ENCODE measurements at regions not wholly inside any gene's neighbourhood (a gene's known extent, or its start where the extent isn't known, plus 50 kb on each side); places are given as distances from the start of the nearest gene placed in this dataset.

GRCh38 chr15:39204031-39204430 lies 376.8 kb upstream of the THBS1 start:
- peak in 1 of 2 donors; percentile 53 for DNase-seq (ENCODE audit: low read depth in 2 of 2)

GRCh38 chr15:39205081-39205480 lies 375.8 kb upstream of the THBS1 start:
- peak; percentile 23 to 48 for DNase-seq (ENCODE audit: low read depth in 2 of 2)

- DNase-seq (ENCODE audit: low read depth in 2 of 2) = no peak
Measured at GRCh38 chr15:39205506-39206371, 375.1 kb upstream of the THBS1 start.

GRCh38 chr15:39207532-39208115 lies 373.3 kb upstream of the THBS1 start:
- no peak for DNase-seq (ENCODE audit: low read depth in 2 of 2)

- no peak for DNase-seq (ENCODE audit: low read depth in 2 of 2)
Measured at GRCh38 chr15:39208187-39208586, 372.7 kb upstream of the THBS1 start.

- DNase-seq (ENCODE audit: low read depth in 2 of 2) = no peak
Measured at GRCh38 chr15:39209548-39210211, 371.2 kb upstream of the THBS1 start.

GRCh38 chr15:39211108-39211979 lies 369.5 kb upstream of the THBS1 start:
- DNase-seq (ENCODE audit: low read depth in 2 of 2) = no peak

GRCh38 chr15:39213385-39213840 lies 367.5 kb upstream of the THBS1 start:
- no peak for DNase-seq (ENCODE audit: low read depth in 2 of 2)

- DNase-seq (ENCODE audit: low read depth in 2 of 2) = no peak
Measured at GRCh38 chr15:39215015-39215414, 365.9 kb upstream of the THBS1 start.

- DNase-seq (ENCODE audit: low read depth in 2 of 2) = no peak
Measured at GRCh38 chr15:39216816-39217215, 364.1 kb upstream of the THBS1 start.

- no peak for DNase-seq (ENCODE audit: low read depth in 2 of 2)
Measured at GRCh38 chr15:39219608-39220007, 361.3 kb upstream of the THBS1 start.

- DNase-seq (ENCODE audit: low read depth in 2 of 2) = no peak
Measured at GRCh38 chr15:39226169-39226937, 354.5 kb upstream of the THBS1 start.

GRCh38 chr15:39227001-39227400 lies 353.9 kb upstream of the THBS1 start:
- DNase-seq (ENCODE audit: low read depth in 2 of 2) = no peak

GRCh38 chr15:39228889-39229288 lies 352.0 kb upstream of the THBS1 start:
- DNase-seq (ENCODE audit: low read depth in 2 of 2) = no peak

GRCh38 chr15:39230205-39230907 lies 350.5 kb upstream of the THBS1 start:
- DNase-seq (ENCODE audit: low read depth in 2 of 2) = peak; percentile 99 to 100

- no peak for DNase-seq (ENCODE audit: low read depth in 2 of 2)
Measured at GRCh38 chr15:39230908-39231285, 350.0 kb upstream of the THBS1 start.

- peak in 1 of 2 donors; percentile 54 for DNase-seq (ENCODE audit: low read depth in 2 of 2)
Measured at GRCh38 chr15:39232512-39232911, 348.4 kb upstream of the THBS1 start.

- DNase-seq (ENCODE audit: low read depth in 2 of 2) = peak in 1 of 2 donors; percentile 38
Measured at GRCh38 chr15:39235084-39235795, 345.6 kb upstream of the THBS1 start.

GRCh38 chr15:39236375-39236774 lies 344.5 kb upstream of the THBS1 start:
- DNase-seq (ENCODE audit: low read depth in 2 of 2) = no peak

All from dermis microvascular lymphatic vessel endothelial cell (primary cell).